NCI-H226 (cell line): ENCODE measurements at regions not wholly inside any gene's neighbourhood (a gene's known extent, or its start where the extent isn't known, plus 50 kb on each side); places are given as distances from the start of the nearest gene placed in this dataset.

Experiments
- DNase-seq: peaks from one replicate; pipeline ENCODE4 v3.0.0-alpha.2; 2015

GRCh38 chr12:116650585-116651087 is 87.2 kb downstream of the SPRING1 start:
- no peak for DNase-seq

- DNase-seq: no peak
Measured at GRCh38 chr12:116650062-116650461, 87.8 kb downstream of the SPRING1 start.

GRCh38 chr12:116647813-116648212 is 88.6 kb downstream of the MAP1LC3B2 start:
- DNase-seq: no peak

- no peak for DNase-seq
Measured at GRCh38 chr12:116646901-116647300, 87.7 kb downstream of the MAP1LC3B2 start.

GRCh38 chr12:116644806-116645205 is 85.6 kb downstream of the MAP1LC3B2 start:
- no peak for DNase-seq

- no peak for DNase-seq
Measured at GRCh38 chr12:116642683-116643082, 83.5 kb downstream of the MAP1LC3B2 start.

- DNase-seq: no peak
Measured at GRCh38 chr12:116642106-116642505, 82.9 kb downstream of the MAP1LC3B2 start.

GRCh38 chr12:116640281-116640680 is 81.1 kb downstream of the MAP1LC3B2 start:
- DNase-seq: no peak

GRCh38 chr12:116639765-116640164 is 80.6 kb downstream of the MAP1LC3B2 start:
- no peak for DNase-seq

- DNase-seq: no peak
Measured at GRCh38 chr12:116638376-116638775, 79.2 kb downstream of the MAP1LC3B2 start.

GRCh38 chr12:116637589-116638150 is 78.5 kb downstream of the MAP1LC3B2 start:
- no peak for DNase-seq

GRCh38 chr12:116636608-116637519 is 77.7 kb downstream of the MAP1LC3B2 start:
- no peak for DNase-seq

- no peak for DNase-seq
Measured at GRCh38 chr12:116635487-116635886, 76.3 kb downstream of the MAP1LC3B2 start.

- no peak for DNase-seq
Measured at GRCh38 chr12:116633476-116633875, 74.3 kb downstream of the MAP1LC3B2 start.

GRCh38 chr12:116631619-116632018 is 72.4 kb downstream of the MAP1LC3B2 start:
- no peak for DNase-seq

- DNase-seq: no peak
Measured at GRCh38 chr12:116630762-116631161, 71.6 kb downstream of the MAP1LC3B2 start.

GRCh38 chr12:116629480-116629879 is 70.3 kb downstream of the MAP1LC3B2 start:
- DNase-seq: no peak

- no peak for DNase-seq
Measured at GRCh38 chr12:116628989-116629388, 69.8 kb downstream of the MAP1LC3B2 start.

GRCh38 chr12:116628450-116628793 is 69.2 kb downstream of the MAP1LC3B2 start:
- no peak for DNase-seq
